ENCODE measurements at regions not wholly inside any gene's neighbourhood (a gene's known extent, or its start where the extent isn't known, plus 50 kb on each side); places are given as distances from the start of the nearest gene placed in this dataset.

DNA sequence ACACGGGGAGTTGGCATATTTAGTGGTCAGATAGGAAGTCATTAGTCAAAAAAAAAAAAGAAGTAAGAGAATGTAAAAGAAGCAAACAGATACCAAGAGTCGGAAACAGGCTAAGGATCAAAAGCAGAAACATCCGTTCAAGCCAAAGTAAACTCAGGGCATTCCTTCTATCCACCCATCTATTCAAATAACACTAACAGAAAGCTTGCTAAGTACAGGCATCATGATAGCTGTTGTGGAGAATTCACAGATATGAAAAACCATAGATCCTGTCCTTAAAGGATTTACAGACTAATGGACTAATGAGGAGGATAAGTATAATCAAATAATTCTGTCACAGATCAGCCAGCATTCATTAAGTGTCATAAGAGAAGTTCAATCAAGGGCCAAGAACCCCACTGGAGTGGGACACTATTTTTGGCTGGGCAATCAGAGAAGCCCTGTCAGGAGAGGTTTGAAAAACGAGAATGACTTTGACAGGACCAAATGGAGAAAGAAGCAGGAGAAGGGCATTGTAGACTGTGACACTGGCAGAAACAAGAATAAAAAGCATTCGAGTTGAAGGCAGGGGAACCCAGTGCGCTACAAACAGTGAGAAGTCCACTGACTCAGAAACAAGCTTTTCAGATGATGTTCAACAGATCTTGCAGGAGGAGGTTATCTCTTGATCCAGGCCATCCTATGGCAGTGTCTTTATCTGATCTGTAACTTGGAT is 154.2 kb upstream of the TSLP start:
- Histone ChIP-seq H3K9ac (ENCODE audit: low read length) (no peak overlapping the region), H3K4me3 (ENCODE audit: low read length) (peak overlapping the region; percentile 10; the same call in 1 of the 2 replicates), H3K9me3 (ENCODE audit: low read length) (no peaks in the 10 kb centered on the region), H4K20me1 (ENCODE audit: low read length) (no peaks in the 10 kb centered on the region), H2AFZ (ENCODE audit: low read length) (peak overlapping the region; percentile 36; the same call in 1 of the 2 replicates), H3K36me3 (ENCODE audit: low read depth, low read length) (no peaks in the 10 kb centered on the region), H3K9me2 (replicated peaks; ENCODE audit: low read length) (no peaks in the 10 kb centered on the region), H3F3A (ENCODE audit: low read length, unreplicated experiment) (peaks cover 5% of the 10 kb centered on the region), H3K27ac (ENCODE audit: low read length) (peak overlapping the region; percentile 37), H3K27me3 (ENCODE audit: low read length) (no peaks in the 10 kb centered on the region), H3K4me2 (ENCODE audit: low read length) (peak overlapping the region; percentile 65), H3K79me2 (ENCODE audit: low read length) (no peaks in the 10 kb centered on the region), H3K4me1 (ENCODE audit: insufficient read depth, low read length) (peaks cover 24% of the 10 kb centered on the region)
- intact Hi-C loops (cut with micrococcal nuclease), result no loop called here
- peak; percentile 48 for DNase-seq
- ChIA-PET CTCF (interaction anchor here (0.6 kb wide), 1 partner anchor 112 kb away, joined by 3 read pairs; no protein-coding TSS in a partner anchor), POLR2A (ENCODE audit: unreplicated experiment) (interaction anchor here (0.7 kb wide), 1 partner anchor 146 kb away, joined by 7 read pairs; no protein-coding TSS in a partner anchor)
- BruUV-seq (replicated peaks), result no TSS peak
- ATAC-seq, result peak; percentile 36
- TF ChIP-seq EZH2phosphoT487 (IDR thresholded peaks at IDR 0.05; ENCODE audit: borderline replicate concordance, low read length), result no peak
- TF ChIP-seq EZH2 (IDR thresholded peaks at IDR 0.05; ENCODE audit: low read length, unreplicated experiment), result no peak
- TF ChIP-seq, protein P1, sequence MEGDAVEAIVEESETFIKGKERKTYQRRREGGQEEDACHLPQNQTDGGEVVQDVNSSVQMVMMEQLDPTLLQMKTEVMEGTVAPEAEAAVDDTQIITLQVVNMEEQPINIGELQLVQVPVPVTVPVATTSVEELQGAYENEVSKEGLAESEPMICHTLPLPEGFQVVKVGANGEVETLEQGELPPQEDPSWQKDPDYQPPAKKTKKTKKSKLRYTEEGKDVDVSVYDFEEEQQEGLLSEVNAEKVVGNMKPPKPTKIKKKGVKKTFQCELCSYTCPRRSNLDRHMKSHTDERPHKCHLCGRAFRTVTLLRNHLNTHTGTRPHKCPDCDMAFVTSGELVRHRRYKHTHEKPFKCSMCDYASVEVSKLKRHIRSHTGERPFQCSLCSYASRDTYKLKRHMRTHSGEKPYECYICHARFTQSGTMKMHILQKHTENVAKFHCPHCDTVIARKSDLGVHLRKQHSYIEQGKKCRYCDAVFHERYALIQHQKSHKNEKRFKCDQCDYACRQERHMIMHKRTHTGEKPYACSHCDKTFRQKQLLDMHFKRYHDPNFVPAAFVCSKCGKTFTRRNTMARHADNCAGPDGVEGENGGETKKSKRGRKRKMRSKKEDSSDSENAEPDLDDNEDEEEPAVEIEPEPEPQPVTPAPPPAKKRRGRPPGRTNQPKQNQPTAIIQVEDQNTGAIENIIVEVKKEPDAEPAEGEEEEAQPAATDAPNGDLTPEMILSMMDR (conservative IDR thresholded peaks at IDR 0.05; ENCODE audit: low read depth, low read length), result no peak

DNA sequence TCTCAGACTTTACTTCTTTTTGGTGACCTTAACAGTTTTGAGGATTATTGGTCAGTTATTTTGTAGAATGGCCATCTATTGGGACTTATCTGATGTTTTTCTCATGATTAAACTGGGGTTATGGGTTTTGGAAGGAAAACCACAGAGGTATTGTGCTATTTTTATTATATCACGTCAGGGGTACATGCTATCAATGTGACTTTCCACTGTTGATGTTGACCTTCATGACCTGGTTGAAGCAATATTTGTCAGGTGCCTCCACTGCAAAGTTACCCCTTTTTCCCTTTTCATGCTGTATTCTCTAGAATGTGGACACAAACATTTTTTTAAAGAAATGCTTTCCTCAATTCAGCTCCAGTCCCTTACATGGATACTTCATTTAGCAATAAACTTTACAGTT is 152.8 kb upstream of the TSLP start:
- DNase-seq (no peak), ATAC-seq (no peak)
- Histone ChIP-seq H3K9ac (ENCODE audit: low read length) (no peak overlapping the region), H3K27ac (ENCODE audit: low read length) (no peak overlapping the region), H3F3A (ENCODE audit: low read length, unreplicated experiment) (peaks cover 5% of the 10 kb centered on the region), H3K27me3 (ENCODE audit: low read length) (no peaks in the 10 kb centered on the region), H3K4me1 (ENCODE audit: insufficient read depth, low read length) (peaks cover 24% of the 10 kb centered on the region), H3K79me2 (ENCODE audit: low read length) (no peaks in the 10 kb centered on the region), H3K9me3 (ENCODE audit: low read length) (no peaks in the 10 kb centered on the region), H4K20me1 (ENCODE audit: low read length) (no peaks in the 10 kb centered on the region), H3K9me2 (replicated peaks; ENCODE audit: low read length) (no peaks in the 10 kb centered on the region), H3K4me2 (ENCODE audit: low read length) (no peak overlapping the region), H3K36me3 (ENCODE audit: low read depth, low read length) (no peaks in the 10 kb centered on the region), H3K4me3 (ENCODE audit: low read length) (no peak overlapping the region), H2AFZ (ENCODE audit: low read length) (no peak overlapping the region)
- TF ChIP-seq EZH2 (IDR thresholded peaks at IDR 0.05; ENCODE audit: low read length, unreplicated experiment) (no peak), EZH2phosphoT487 (IDR thresholded peaks at IDR 0.05; ENCODE audit: borderline replicate concordance, low read length) (no peak)
- TF ChIP-seq, protein P1 (conservative IDR thresholded peaks at IDR 0.05; ENCODE audit: low read depth, low read length), result no peak
- intact Hi-C loops (cut with micrococcal nuclease), result no loop called here
- ChIA-PET POLR2A (ENCODE audit: unreplicated experiment) (no interaction called here), CTCF (no interaction called here)
- no TSS peak for BruUV-seq (replicated peaks)

GRCh38 chr5:110923971-110924370 is 147.5 kb upstream of the TSLP start:
- no peaks in the 10 kb centered on the region for H3K9me2 ChIP-seq (replicated peaks; ENCODE audit: low read length)
- H3K79me2 ChIP-seq (ENCODE audit: low read length), result no peaks in the 10 kb centered on the region
- no peak overlapping the region for H3K4me3 ChIP-seq (ENCODE audit: low read length)
- TF ChIP-seq EZH2 (IDR thresholded peaks at IDR 0.05; ENCODE audit: low read length, unreplicated experiment) (no peak), EZH2phosphoT487 (IDR thresholded peaks at IDR 0.05; ENCODE audit: borderline replicate concordance, low read length) (no peak)
- TF ChIP-seq, protein P1 (conservative IDR thresholded peaks at IDR 0.05; ENCODE audit: low read depth, low read length), result no peak
- ATAC-seq (no peak), DNase-seq (no peak)
- no peaks in the 10 kb centered on the region for H3K9me3 ChIP-seq (ENCODE audit: low read length)
- no peaks in the 10 kb centered on the region for H4K20me1 ChIP-seq (ENCODE audit: low read length)
- H3K4me2 ChIP-seq (ENCODE audit: low read length), result no peak overlapping the region
- no peak overlapping the region for H3K27ac ChIP-seq (ENCODE audit: low read length)
- H2AFZ ChIP-seq (ENCODE audit: low read length), result no peak overlapping the region
- no peaks in the 10 kb centered on the region for H3K27me3 ChIP-seq (ENCODE audit: low read length)
- no peaks in the 10 kb centered on the region for H3K36me3 ChIP-seq (ENCODE audit: low read depth, low read length)
- POLR2A ChIA-PET (ENCODE audit: unreplicated experiment), result no interaction called here
- H3K4me1 ChIP-seq (ENCODE audit: insufficient read depth, low read length), result no peaks in the 10 kb centered on the region
- CTCF ChIA-PET, result interaction anchor here (0.6 kb wide), 1 partner anchor 287 kb away, joined by 4 read pairs; no protein-coding TSS in a partner anchor
- no peaks in the 10 kb centered on the region for H3F3A ChIP-seq (ENCODE audit: low read length, unreplicated experiment)
- H3K9ac ChIP-seq (ENCODE audit: low read length), result no peak overlapping the region
- intact Hi-C loops (cut with micrococcal nuclease), result no loop called here
- BruUV-seq (replicated peaks), result no TSS peak
